ENCODE measurements at regions not wholly inside any gene's neighbourhood (a gene's known extent, or its start where the extent isn't known, plus 50 kb on each side); places are given as distances from the start of the nearest gene placed in this dataset.

DNA sequence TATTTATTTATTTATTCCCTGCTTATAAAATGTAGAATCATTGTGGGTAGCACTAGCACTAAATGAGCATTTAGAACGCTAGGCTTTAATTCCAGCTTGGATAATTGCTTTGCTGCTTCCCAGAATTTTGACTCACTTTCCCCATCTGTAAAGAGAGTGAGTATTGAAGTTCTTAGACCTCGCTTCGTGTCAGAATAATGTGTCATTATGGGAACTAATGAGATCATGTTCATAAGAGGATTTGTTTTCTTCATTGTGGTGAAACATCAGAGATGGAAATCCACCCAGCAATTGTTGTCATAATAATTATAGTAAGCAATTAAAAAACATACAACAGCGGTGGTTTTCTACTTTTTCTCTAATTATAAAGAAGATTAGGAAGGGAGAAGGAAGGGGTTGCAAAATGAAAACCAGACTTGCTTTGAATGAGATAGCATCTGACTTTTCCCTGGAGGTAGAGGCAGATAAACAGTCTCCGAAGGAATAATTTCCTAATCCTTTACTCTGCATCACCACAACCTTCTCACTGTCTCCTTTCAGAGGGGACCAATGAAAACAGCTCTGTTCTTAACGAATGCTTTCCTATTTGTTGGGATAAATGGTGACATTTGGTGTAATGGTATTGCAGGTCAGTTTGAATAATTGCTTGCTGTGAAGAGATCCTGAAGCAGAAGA is 86.8 kb upstream of the ARHGAP5 start:
- H3K4me3 ChIP-seq (ENCODE audit: low read depth, low read length), result no peak overlapping the region
- TF ChIP-seq, protein P1, sequence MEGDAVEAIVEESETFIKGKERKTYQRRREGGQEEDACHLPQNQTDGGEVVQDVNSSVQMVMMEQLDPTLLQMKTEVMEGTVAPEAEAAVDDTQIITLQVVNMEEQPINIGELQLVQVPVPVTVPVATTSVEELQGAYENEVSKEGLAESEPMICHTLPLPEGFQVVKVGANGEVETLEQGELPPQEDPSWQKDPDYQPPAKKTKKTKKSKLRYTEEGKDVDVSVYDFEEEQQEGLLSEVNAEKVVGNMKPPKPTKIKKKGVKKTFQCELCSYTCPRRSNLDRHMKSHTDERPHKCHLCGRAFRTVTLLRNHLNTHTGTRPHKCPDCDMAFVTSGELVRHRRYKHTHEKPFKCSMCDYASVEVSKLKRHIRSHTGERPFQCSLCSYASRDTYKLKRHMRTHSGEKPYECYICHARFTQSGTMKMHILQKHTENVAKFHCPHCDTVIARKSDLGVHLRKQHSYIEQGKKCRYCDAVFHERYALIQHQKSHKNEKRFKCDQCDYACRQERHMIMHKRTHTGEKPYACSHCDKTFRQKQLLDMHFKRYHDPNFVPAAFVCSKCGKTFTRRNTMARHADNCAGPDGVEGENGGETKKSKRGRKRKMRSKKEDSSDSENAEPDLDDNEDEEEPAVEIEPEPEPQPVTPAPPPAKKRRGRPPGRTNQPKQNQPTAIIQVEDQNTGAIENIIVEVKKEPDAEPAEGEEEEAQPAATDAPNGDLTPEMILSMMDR (IDR thresholded peaks at IDR 0.05; ENCODE audit: insufficient read depth, low read length), result no peak
- DNase-seq (ENCODE audit: low read depth), result no peak

DNA sequence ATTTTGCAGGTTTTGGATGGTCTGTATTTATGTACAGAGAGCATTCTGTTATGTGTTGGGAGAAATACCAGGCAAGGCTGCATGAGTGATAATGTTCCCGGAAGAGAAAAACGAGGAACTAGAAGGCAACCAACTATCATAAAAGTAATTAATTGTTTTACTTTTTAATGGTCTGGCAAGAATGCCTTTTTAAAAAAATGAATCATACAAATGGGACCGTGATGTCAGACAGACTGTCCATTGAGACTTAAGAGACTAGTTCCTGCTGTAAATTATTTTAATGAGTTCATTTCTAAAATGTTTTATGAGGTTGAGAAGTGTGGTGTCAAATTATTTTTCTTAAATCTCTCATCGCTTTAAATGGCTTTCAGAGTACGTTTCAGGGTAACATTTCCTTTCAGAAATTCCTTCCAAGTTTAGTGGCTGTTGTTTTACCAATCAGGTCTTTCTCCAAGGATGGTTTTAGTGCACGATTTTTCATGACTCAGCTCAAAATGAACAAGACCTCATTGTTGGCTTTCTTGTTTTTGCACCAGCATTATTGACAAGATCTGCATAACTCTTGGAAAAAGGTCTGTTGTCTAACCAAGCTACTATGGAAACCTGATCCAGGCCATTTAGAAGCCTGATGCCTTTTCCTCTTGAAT is 86.1 kb upstream of the ARHGAP5 start:
- H3K4me3 ChIP-seq (ENCODE audit: low read depth, low read length), result no peak overlapping the region
- no peak for DNase-seq (ENCODE audit: low read depth)
- TF ChIP-seq, protein P1 (IDR thresholded peaks at IDR 0.05; ENCODE audit: insufficient read depth, low read length), result no peak

DNA sequence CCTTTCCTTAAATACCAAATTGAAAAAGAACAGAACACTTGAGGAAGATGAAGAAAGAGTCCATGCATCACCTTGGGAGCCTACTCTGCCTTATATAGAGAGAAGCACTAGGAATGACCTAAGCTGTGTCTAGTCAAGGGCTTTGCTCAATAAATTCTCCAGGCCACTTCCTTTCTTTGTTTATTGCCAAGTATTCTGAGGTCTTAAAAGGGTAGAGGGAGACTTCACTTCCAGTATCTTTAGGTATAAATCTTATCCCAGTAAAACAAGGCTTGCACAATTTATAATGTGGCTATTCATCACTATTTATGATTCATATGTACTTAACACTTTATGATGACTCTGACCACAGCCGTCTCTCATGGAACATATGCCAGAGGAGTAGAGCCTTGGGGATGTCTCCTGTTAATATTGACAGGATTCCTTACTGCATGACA is 85.1 kb upstream of the ARHGAP5 start:
- DNase-seq (ENCODE audit: low read depth), result peak; percentile 68
- no peak overlapping the region for H3K4me3 ChIP-seq (ENCODE audit: low read depth, low read length)
- TF ChIP-seq, protein P1 (IDR thresholded peaks at IDR 0.05; ENCODE audit: insufficient read depth, low read length), result no peak

DNA sequence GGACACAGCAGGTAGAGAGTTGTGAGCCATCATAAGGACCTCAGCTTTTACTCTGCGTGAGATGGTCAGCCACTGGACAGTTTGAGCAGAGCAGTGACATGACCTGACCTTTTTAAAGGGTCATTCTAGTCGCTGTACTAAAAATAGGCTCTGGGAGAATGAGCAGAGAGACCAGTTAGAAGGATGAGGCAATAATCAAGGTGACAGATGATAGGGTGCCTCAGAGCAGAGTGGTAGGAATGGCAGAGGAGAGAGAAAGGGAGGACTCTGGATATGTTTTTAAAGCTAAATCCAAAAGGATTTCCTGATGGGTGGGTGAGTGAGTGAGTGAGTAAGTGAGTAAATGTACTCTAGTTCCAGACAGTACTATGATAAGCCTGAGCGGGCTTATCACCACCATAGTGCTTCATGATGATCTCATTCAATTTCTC is 83.6 kb upstream of the ARHGAP5 start:
- TF ChIP-seq, protein P1 (IDR thresholded peaks at IDR 0.05; ENCODE audit: insufficient read depth, low read length), result no peak
- H3K4me3 ChIP-seq (ENCODE audit: low read depth, low read length), result no peak overlapping the region
- peak; percentile 29 for DNase-seq (ENCODE audit: low read depth)

DNA sequence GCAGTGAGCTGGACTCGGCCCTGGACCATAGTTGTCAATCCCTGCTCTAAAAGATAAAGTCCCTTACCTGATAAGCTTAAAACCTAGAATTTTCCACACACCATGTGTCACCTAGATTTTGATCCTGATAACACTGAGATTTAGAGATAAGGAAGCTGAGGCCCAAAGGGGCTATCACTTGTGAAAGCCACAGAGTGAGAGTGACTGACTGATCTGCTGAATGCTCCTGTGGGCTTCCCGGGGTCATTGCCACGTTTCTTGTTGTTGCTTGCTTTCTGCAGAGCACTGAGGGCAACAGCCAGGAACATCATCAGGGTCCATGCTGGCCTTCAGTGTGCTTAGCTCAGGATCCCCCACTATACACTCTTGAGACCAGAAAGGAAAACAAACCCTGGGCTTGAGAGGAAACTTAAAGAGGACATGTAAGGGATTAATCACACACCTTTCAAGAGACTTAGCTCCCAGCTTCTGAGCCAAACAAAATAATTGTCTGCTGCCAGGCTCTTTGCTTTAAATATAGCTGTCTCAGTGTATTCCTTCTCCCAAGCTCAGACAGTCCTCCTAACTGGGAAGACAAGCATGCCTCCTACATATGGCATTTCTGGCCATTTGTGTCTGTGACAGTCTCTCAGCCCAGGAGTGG is 82.6 kb upstream of the ARHGAP5 start:
- H3K4me3 ChIP-seq (ENCODE audit: low read depth, low read length), result no peak overlapping the region
- peak; percentile 27 for DNase-seq (ENCODE audit: low read depth)
- TF ChIP-seq, protein P1 (IDR thresholded peaks at IDR 0.05; ENCODE audit: insufficient read depth, low read length), result no peak

DNA sequence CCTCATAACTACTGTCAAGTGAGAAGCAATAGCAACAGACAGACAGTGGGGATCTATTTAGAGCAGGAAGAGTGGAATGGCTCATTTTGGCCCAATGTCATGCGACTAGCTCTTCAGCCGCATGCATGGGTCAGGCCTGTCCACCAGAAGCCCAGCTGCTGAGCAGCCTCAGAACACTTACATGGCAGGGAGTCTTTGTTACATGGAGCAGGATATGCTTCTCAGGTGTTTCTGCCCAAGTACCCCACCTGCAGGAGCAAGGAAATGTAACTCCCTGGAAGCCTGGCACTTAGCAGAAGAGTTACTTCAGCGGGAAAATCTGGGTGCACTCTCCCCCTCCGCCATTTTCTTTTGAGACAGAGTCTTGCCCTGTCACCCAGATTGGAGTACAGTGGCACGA is 73.5 kb upstream of the ARHGAP5 start:
- H3K4me3 ChIP-seq (ENCODE audit: low read depth, low read length), result no peak overlapping the region
- TF ChIP-seq, protein P1 (IDR thresholded peaks at IDR 0.05; ENCODE audit: insufficient read depth, low read length), result no peak
- no peak for DNase-seq (ENCODE audit: low read depth)
